Activated CD8-positive, alpha-beta memory T cell treated with anti-CD3 and anti-CD28 coated beads for 36 hours (primary cell): ENCODE measurements at regions not wholly inside any gene's neighbourhood (a gene's known extent, or its start where the extent isn't known, plus 50 kb on each side); places are given as distances from the start of the nearest gene placed in this dataset.

Source experiments
- CTCF ChIA-PET: fragments of 350-600 bp; sonication (Branson Sonifier 250); formaldehyde crosslinking; loops from one replicate; lab custom pipeline; 2021; ENCODE audit warnings: antibody characterized with exemption; lab: Charles Lee
- POLR2A ChIA-PET: fragments of 350-600 bp; sonication (Branson Sonifier 250); formaldehyde crosslinking; loops from one replicate; lab custom pipeline; 2021; ENCODE audit warnings: antibody characterized with exemption; lab: Charles Lee

- ChIA-PET POLR2A (no interaction called here), CTCF (no interaction called here)
These were observed 257.1 kb downstream of the ADAMTS20 start for GRCh38 chr12:43294916-43295315.

GRCh38 chr12:43294147-43294546 is 257.9 kb downstream of the ADAMTS20 start:
- POLR2A ChIA-PET, result no interaction called here
- CTCF ChIA-PET, result no interaction called here

- ChIA-PET CTCF (no interaction called here), POLR2A (no interaction called here)
These were observed 258.6 kb downstream of the ADAMTS20 start for GRCh38 chr12:43293396-43293795.

GRCh38 chr12:43292699-43293098 is 259.3 kb downstream of the ADAMTS20 start:
- CTCF ChIA-PET, result no interaction called here
- POLR2A ChIA-PET, result no interaction called here

- ChIA-PET CTCF (no interaction called here), POLR2A (no interaction called here)
These were observed 260.5 kb downstream of the ADAMTS20 start for GRCh38 chr12:43291516-43291915.

- ChIA-PET CTCF (no interaction called here), POLR2A (no interaction called here)
These were observed 261.2 kb downstream of the ADAMTS20 start for GRCh38 chr12:43290836-43291235.

- CTCF ChIA-PET, result no interaction called here
- POLR2A ChIA-PET, result no interaction called here
These were observed 262.6 kb downstream of the ADAMTS20 start for GRCh38 chr12:43289426-43289801.

- POLR2A ChIA-PET, result no interaction called here
- CTCF ChIA-PET, result no interaction called here
These were observed 263.2 kb downstream of the ADAMTS20 start for GRCh38 chr12:43288671-43289425.

GRCh38 chr12:43287706-43288383 is 264.2 kb downstream of the ADAMTS20 start:
- POLR2A ChIA-PET, result no interaction called here
- CTCF ChIA-PET, result no interaction called here

- CTCF ChIA-PET, result no interaction called here
- POLR2A ChIA-PET, result no interaction called here
These were observed 265.0 kb downstream of the ADAMTS20 start for GRCh38 chr12:43286986-43287385.

GRCh38 chr12:43285159-43285598 is 266.8 kb downstream of the ADAMTS20 start:
- POLR2A ChIA-PET, result no interaction called here
- CTCF ChIA-PET, result no interaction called here

GRCh38 chr12:43284486-43285158 is 267.4 kb downstream of the ADAMTS20 start:
- ChIA-PET POLR2A (no interaction called here), CTCF (no interaction called here)

GRCh38 chr12:43283206-43283605 is 268.8 kb downstream of the ADAMTS20 start:
- CTCF ChIA-PET, result no interaction called here
- POLR2A ChIA-PET, result no interaction called here

GRCh38 chr12:43282106-43282505 is 269.9 kb downstream of the ADAMTS20 start:
- CTCF ChIA-PET, result no interaction called here
- POLR2A ChIA-PET, result no interaction called here

- ChIA-PET POLR2A (no interaction called here), CTCF (no interaction called here)
These were observed 270.4 kb downstream of the ADAMTS20 start for GRCh38 chr12:43281563-43281962.

GRCh38 chr12:43278541-43278832 is 273.5 kb downstream of the ADAMTS20 start:
- CTCF ChIA-PET, result no interaction called here
- POLR2A ChIA-PET, result no interaction called here

- POLR2A ChIA-PET, result no interaction called here
- CTCF ChIA-PET, result no interaction called here
These were observed 274.1 kb downstream of the ADAMTS20 start for GRCh38 chr12:43277651-43278540.

GRCh38 chr12:43273467-43273866 is 278.5 kb downstream of the ADAMTS20 start:
- POLR2A ChIA-PET, result no interaction called here
- CTCF ChIA-PET, result no interaction called here

- ChIA-PET CTCF (no interaction called here), POLR2A (no interaction called here)
These were observed 280.3 kb downstream of the ADAMTS20 start for GRCh38 chr12:43271659-43272058.

GRCh38 chr12:43267818-43268217 is 284.2 kb downstream of the ADAMTS20 start:
- ChIA-PET POLR2A (no interaction called here), CTCF (no interaction called here)
